HG02623 (cell line): ENCODE measurements at regions not wholly inside any gene's neighbourhood (a gene's known extent, or its start where the extent isn't known, plus 50 kb on each side); places are given as distances from the start of the nearest gene placed in this dataset.

Source experiments
- ATAC-seq: cut with Tn5 transposase; IDR thresholded peaks from one replicate; pipeline ENCODE4 v1.9.1; 2021; ENCODE audit warnings: moderate library complexity; ENCODE audit not compliant: unreplicated experiment

DNA sequence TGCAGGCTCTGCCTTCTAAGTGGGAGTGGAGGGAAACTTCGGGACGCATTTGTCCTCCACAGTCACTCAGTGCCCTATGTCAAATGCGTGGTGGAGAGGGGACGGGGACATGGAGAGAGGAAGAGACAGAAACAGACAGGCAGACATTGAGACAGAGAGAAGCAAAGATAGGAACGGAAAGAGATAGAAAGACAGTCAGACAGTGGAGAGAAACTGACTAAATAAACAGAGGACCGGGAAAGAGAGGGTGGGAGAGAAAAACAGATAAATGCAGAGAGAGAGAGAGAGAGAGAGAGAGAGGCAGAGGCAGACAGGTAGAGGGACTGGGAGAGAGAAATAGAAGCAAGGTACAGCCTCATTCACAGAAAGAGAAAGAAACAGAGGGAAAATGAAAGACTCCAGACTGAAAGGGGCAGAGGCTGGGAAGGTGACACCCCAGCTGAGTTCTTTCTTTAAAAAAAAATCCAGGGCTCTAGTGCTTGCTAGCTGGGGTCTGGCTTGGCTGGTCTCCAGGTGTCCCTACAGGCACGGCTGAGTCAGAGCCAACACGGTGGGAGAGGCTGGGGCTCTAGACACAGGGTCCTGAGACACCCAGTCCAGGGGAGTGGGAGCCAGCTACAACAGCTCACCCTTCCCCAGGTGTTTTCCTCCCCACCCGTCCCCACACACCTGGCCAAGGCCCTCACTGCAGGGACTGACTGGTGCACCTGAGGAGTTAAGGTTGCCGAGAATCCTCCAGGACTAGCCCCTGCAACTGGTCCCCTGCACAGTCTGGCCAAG, 506.1 kb upstream of the PROK2 start:
- ATAC-seq, result no peak

DNA sequence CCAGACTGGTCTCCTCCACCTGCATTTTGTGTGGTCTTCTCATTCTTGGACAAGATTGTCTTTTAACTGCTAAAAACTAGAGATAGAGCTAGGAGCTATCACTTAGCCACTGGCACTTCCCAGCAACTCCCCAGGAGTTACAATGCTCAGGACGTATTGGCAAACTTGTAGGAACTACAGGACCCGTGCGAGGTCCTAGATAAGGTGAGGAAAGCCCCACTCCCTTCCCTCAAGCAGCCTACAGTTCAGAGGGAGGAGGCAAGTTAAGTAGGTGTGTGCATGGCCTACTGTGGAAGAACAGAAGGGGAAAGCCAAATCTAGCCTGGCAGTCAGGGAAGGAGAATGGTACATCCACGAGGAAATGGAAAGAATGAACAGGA, 504.7 kb upstream of the PROK2 start:
- ATAC-seq, result no peak

DNA sequence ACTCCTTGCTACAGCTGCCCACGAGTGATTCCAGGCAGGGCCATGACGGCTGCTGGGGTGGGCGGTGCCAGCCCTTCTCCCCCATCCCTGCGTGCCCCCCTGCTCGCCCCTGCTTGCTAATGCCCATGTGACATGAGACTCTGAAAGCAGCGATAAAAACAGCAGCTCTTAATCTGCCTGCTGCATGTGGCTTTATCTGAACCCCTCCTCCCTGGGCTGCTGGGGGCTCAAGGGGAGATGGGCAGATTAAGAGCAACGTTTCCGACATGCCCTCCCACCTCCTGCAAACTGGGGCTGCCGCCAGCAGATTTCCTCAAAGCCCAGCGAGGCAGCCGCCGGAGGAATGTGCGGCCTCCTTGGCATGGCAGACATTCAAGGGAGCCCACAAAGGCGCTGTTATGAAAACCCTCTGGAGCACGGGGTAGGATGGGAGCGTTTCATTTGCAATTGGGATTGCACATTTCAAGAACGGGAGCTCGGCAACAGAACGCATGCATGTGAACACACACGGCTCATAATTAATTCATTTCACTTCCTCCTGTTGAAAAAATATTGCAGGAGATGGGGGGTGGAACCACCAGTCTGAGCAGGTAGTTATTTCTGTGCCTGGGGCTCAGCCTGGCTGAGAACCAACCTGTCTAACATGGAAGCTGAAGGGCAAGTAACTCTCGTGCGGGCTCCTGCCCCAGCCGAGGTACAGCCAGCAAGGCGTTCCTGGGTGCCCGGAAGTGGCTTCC, 504.2 kb upstream of the PROK2 start:
- no peak for ATAC-seq

- ATAC-seq, result no peak
Measured at GRCh38 chr3:72287956-72288355, 503.0 kb upstream of the PROK2 start.

- no peak for ATAC-seq
Measured at GRCh38 chr3:72285502-72285901, 500.6 kb upstream of the PROK2 start.

DNA sequence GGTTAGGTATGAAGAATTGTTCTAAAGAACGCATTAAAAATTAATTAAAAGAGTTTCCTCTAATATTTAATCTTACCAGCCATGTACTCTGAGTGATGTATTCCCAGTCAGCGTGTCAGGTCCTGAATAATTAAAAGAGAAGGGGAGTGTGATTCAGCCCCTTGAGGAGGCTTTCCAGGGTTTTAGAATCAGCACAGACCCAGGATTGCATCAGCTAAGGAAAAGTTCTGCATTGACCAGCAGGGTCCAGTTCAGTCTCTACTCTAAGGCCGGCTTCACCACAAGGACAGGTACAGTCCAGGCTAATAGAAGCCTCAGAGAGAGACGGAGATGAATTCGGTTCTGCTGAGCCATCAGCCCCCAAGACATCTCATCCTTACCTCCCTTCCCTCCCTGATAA, 499.5 kb upstream of the PROK2 start:
- ATAC-seq, result no peak

GRCh38 chr3:72282918-72283317, 498.0 kb upstream of the PROK2 start:
- ATAC-seq, result no peak

DNA sequence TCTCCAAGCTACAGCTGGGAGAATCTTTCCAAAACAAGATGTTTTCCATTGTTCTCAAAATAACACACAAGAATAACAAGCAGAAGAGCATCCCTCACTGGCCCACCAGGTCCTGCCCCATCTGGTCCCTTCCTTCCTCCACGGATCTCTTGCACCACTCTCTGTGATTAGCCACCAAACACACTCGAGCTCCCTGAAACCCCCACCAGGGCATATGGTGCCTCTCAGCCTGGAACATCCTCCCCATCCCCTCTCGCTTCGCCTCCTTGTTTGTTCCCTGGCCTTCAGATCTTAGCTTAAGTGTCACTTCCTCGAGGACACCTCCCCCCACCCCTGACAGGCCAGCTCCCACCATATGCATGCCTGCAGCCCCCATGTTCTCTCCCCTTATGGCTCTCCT, 496.6 kb upstream of the PROK2 start:
- no peak for ATAC-seq

GRCh38 chr3:72280876-72281275, 495.9 kb upstream of the PROK2 start:
- no peak for ATAC-seq

GRCh38 chr3:72279631-72280041, 494.7 kb upstream of the PROK2 start:
- no peak for ATAC-seq

- ATAC-seq, result no peak
Measured at GRCh38 chr3:72279068-72279604, 494.2 kb upstream of the PROK2 start.

GRCh38 chr3:72278349-72279067, 493.6 kb upstream of the PROK2 start:
- ATAC-seq, result no peak

DNA sequence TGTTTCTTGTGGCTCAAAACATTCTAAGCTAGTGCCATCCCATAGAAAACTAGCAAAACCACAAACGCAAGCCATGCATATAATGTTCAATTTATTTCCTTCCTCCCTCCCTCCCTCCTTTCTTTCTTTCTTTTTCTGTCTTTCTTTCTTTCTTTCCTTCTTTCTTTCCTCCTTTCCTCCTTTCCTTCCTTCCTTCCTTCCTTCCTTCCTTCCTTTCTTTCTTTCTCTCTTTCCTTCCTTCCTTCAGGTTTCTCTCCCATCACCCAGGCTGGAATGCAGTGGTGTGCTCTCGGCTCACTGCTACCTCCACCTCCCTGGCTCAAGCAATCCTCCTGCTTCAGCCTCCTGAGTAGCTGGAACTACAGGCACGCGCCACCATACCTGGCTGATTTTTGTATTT, 492.8 kb upstream of the PROK2 start:
- ATAC-seq, result no peak

GRCh38 chr3:72276806-72277205, 491.9 kb upstream of the PROK2 start:
- no peak for ATAC-seq

GRCh38 chr3:72275331-72275751, 490.4 kb upstream of the PROK2 start:
- no peak for ATAC-seq

- no peak for ATAC-seq
Measured at GRCh38 chr3:72274493-72275330, 489.8 kb upstream of the PROK2 start.

DNA sequence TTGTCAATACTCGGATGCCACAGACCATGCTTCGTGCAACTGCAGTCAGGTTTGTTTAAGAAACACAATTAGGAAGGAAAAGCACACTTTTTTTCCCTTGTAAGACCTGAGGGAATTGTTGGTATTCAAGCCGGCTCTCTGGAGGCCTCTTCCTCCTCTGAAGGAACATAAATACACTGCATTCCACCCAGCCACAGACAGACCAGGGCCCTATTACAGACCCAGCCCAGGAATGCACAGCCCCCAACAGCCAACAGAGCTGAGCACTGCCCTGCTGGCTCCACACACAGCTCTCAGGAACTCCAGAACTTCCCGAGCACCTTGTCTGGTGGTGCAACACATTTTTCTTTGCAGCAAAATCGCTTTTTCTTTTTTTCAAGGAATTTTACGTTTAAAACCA, 488.7 kb upstream of the PROK2 start:
- ATAC-seq, result no peak

- no peak for ATAC-seq
Measured at GRCh38 chr3:72272356-72272755, 487.4 kb upstream of the PROK2 start.

GRCh38 chr3:72271923-72272322, 487.0 kb upstream of the PROK2 start:
- ATAC-seq, result no peak

GRCh38 chr3:72271216-72271615, 486.3 kb upstream of the PROK2 start:
- no peak for ATAC-seq

DNA sequence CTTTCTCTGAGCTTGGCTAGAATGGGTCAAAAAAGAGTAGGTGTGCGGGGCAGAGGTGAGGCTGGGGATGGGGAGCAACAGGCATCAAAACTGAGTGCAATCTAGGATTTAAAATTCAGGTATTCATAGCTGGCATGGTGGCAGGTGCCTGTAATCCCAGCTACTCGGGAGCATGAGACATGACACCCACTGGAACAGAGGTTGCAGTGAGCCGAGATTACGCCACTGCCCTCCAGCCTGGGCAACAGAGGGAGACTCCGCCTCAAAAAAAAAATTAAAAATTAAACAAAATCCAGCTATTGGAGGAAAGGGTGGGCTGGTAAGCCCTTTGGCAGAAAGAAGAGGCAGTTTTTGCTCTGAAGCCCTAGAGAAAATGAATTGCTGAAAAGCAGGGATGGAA, 485.8 kb upstream of the PROK2 start:
- ATAC-seq, result no peak
